H1 (cell line): ENCODE measurements at regions not wholly inside any gene's neighbourhood (a gene's known extent, or its start where the extent isn't known, plus 50 kb on each side); places are given as distances from the start of the nearest gene placed in this dataset.

Source experiments
- CHD1 ChIP-seq: IDR thresholded peaks from 2 replicates; pipeline ENCODE4 v1.6.1; 2012; ENCODE audit warnings: low read depth, low read length, improper control_type of control experiment
- KDM4A ChIP-seq: IDR thresholded peaks from one replicate; pipeline ENCODE4 v1.7.1; 2012; ENCODE audit warnings: low read depth, mild to moderate bottlenecking, moderate library complexity, low read length, inconsistent platforms; ENCODE audit not compliant: severe bottlenecking
- TF ChIP-seq, protein P1 (sequence below): IDR thresholded peaks from 2 replicates; pipeline ENCODE4 v1.6.1; 2012; ENCODE audit warnings: low read length, inconsistent platforms

DNA sequence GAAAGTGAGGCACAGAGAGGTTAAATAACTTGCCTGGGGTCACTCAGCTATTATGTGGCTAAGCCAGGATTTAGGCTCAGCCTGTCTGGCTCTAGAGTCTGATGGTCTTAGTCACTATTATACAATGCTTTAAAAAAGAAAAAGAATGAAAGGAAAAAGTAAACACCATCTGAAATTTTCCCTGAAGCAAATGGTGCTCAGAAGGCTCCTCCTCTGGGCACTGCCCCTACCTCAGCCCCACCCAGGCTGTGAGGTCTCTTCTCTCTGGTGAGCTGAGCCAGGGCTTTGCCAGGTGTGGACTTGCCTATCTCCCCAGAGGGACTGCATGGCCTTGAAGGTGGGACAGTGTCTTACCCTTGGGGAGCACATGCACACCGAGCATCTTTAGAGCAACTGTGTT, 117.5 kb upstream of the DYRK2 start (continued):
- TF ChIP-seq, protein P1, sequence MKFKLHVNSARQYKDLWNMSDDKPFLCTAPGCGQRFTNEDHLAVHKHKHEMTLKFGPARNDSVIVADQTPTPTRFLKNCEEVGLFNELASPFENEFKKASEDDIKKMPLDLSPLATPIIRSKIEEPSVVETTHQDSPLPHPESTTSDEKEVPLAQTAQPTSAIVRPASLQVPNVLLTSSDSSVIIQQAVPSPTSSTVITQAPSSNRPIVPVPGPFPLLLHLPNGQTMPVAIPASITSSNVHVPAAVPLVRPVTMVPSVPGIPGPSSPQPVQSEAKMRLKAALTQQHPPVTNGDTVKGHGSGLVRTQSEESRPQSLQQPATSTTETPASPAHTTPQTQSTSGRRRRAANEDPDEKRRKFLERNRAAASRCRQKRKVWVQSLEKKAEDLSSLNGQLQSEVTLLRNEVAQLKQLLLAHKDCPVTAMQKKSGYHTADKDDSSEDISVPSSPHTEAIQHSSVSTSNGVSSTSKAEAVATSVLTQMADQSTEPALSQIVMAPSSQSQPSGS: no peak
- no peak for TF ChIP-seq KDM4A
- no peak for TF ChIP-seq CHD1
